Right ventricle myocardium superior (tissue), 1 donor: ENCODE measurements at regions not wholly inside any gene's neighbourhood (a gene's known extent, or its start where the extent isn't known, plus 50 kb on each side); places are given as distances from the start of the nearest gene placed in this dataset.
A peak's percentile ranks its signal among the peaks of the same experiment; 100 is the strongest.
"Not testable (repeated sequence)": the region's sequence is repeated elsewhere in the genome, so short reads cannot be mapped to it uniquely, and the experiment has no call there.

ENCODE experiments used
- ATAC-seq: fragments of 200-7000 bp; cut with Tn5 transposase; one replicate; pipeline ENCODE4 v1.9.1; 2020; ENCODE audit warnings: mild to moderate bottlenecking; ENCODE audit not compliant: poor library complexity
- DNase-seq: peaks from one replicate; pipeline ENCODE4 v3.0.0-alpha.2; 2020
- intact Hi-C: fragments of 100-400 bp; cut with DNase I; formaldehyde crosslinking; loops from one replicate; pipeline ENCODE4 v1.11.2; 2022
- donor health status: DM: no; HTN: yes; CAD: no; lungs with severe emphysema.

- ATAC-seq (no peak), DNase-seq (no peak)
- intact Hi-C loops = no loop called here
These were observed 118.5 kb upstream of the LIPC start for GRCh38 chr15:58313304-58313703.

DNA sequence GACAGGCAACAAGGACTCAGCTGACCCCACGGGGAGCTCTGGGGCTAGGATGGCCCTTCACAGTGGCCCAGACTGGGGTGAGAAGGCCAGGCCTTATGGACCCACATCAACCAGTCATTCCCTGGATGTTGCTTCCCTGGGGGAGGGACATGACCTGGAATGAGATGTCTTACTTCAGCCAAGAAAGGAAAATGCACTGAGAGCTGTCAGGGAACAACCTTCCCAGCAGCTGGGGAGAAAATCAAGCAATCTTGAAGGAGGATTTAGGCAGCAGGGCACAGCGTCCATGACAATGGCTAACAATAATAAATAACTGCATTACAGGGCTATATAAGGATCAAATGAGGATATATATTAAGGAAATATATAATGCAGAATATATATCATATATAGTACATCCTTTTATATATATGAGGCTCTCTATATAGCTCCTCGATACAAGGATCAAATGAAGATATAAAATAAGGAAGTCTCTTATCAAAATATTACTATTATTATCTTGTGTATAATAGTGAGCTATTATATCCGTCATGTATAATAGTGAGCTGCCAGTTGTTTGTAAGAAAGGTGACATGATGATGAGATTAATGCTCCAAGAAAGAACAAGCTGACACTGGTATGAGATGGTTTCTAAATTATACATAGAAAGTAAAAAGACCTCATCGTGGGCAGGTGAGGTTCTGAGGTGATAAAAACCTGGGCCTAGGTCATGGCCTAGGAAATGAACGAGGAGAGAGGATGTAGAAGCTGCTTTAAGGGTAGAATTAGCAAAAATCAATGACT is 117.8 kb upstream of the LIPC start:
- no peak for DNase-seq
- no peak for ATAC-seq
- intact Hi-C loops = no loop called here

- no peak for DNase-seq
- ATAC-seq = no peak
- intact Hi-C loops = no loop called here
These were observed 117.1 kb upstream of the LIPC start for GRCh38 chr15:58314593-58315216.

DNA sequence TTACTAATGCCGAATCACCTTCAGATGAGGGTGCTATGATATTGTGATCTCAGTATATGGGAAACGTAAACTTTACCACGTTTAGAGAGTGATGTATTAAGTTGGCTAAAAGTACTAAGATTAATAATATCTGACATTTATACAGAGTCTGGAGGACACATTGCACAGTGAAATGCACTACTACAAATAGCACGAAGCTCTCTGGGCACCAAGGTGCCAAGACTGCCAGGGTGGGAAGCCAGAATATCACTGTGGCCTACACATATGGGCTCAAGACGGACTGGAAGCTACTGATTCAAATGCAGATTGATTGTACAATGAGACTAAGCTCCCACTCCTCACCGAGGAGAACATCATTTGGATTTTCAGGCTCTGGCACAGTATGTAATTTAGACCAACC is 113.3 kb upstream of the LIPC start:
- ATAC-seq (peak; percentile 51), DNase-seq (no peak)
- intact Hi-C loops = no loop called here

DNA sequence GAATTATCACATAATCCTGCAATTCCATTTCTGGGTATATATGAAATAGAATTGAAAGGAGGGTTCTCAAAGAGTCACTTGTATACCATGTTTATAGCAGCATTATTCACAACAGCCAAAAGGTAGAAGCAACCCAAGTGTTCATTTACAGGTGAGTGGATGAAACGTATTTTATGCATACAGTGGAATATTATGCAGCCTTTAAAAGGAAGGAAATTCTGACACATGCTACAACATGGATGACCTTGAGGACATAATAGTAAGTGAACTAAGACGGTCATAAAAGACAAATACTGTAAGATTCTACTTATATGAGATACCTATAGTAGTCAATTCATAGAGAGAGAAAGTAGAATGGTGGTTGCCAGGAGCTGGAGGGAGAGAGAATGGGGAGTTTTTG is 110.8 kb upstream of the LIPC start:
- ATAC-seq = no peak
- intact Hi-C loops = no loop called here
- DNase-seq = no peak

DNA sequence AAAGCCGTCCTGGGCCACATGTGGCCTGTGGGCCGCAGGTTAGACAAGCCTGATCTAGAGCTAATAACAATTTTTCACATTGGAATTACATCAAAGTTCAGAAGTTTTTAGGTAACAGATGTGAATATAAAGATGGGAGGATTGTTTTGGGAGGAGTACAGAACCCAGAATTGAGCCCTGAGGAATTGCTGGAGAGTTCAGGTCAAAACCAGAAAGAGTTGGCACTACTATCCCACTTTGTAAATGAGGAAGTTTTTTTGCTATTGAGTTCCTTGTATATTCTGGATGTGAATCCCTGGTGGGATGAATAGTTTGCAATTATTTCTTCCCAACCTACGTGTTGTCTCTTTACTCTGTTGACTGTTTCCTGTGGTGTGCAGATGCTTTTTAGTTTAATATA is 109.5 kb upstream of the LIPC start:
- DNase-seq (no peak), ATAC-seq (no peak)
- intact Hi-C loops = no loop called here

GRCh38 chr15:58323321-58323720 is 108.5 kb upstream of the LIPC start:
- intact Hi-C loops, ATAC-seq, DNase-seq: not testable (repeated sequence)

GRCh38 chr15:58324533-58324932 is 107.3 kb upstream of the LIPC start:
- ATAC-seq = no peak
- DNase-seq = no peak
- intact Hi-C loops = no loop called here

- intact Hi-C loops = no loop called here
- no peak for DNase-seq
- ATAC-seq = no peak
These were observed 103.8 kb upstream of the LIPC start for GRCh38 chr15:58327958-58328357.

DNA sequence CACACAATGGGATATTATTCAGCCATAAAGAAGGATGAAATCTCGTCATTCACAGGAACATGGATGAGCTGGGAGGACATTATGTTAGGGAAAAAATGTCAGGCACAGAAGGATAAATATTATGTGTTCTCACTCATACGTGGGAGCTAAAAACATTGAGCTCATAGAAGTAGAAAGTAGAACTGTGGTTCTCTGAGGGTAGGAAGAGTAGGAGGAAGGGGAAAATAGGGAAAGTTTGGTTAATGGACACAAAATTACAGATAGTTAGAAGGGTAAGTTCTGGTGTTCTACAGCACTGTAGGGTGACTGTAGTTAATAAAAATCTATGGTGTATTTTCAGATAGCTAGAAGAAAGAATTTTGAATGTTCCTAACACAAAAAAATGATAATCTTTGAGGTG is 102.6 kb upstream of the LIPC start:
- no peak for ATAC-seq
- intact Hi-C loops = no loop called here

GRCh38 chr15:58329781-58330671 is 101.8 kb upstream of the LIPC start:
- ATAC-seq (no peak), DNase-seq (no peak)
- intact Hi-C loops = no loop called here

More for the DNA sequence above, 102.6 kb upstream of the LIPC start:
- no peak for DNase-seq

DNA sequence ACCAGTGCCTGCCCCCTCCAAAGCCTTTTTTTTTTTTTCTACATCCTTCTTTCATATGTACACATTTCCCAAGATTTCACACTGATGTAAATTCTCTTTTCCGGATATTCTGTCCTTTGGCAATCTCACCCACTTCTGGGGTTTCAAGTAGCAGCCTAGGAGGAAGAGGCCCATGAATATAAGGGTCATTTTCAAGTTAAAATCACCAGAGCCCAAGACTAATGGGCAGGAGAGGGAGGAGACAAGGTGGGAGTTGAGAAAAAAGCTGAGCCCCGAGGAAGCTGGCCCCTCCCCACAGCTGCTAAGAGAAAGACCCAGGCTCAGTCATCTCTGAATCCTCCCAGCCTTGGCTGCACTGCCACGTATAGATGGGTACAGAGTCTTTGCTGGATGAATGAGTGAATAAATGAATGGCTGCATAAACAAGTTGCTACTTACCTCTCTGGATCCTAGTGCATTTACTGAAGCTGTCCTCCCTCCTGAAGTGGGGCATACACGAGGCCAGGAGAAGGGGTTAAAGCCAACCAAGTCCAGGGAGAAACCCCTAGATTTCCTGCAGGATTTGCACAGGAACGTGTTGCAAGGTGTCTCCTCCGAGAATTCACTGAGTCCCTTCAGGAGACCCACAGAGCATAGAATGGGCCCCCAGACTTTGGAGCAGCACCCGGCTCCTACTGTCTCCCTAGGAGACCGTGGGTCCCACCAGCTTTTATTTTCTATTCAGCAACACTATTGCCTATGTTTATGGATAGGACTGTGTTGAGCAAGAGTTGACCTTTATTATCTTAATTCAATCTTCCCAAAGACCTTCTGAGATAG is 100.8 kb upstream of the LIPC start:
- ATAC-seq = no peak
- intact Hi-C loops = no loop called here
- no peak for DNase-seq

DNA sequence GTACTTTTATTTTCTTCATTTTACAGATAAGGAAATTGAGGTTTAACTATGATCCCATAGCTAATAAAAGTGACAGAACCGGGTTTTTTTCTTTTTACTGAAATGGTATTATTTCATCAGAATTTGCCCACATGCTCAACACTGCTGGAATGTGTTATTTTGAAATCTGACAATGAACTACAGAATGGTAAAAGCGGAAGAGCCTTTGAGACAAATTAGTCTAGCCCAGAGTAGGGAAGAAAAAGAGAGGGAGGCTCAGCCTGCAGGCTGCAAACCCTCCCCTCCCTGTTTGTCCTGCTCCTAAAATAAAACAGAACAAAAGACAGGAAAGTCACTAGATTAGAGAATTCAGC is 100.3 kb upstream of the LIPC start:
- ATAC-seq = peak; percentile 42
- intact Hi-C loops = no loop called here

GRCh38 chr15:58331913-58332675 is 99.7 kb upstream of the LIPC start:
- intact Hi-C loops = no loop called here
- ATAC-seq (peak; percentile 98), DNase-seq (peak; percentile 95)

More for the DNA sequence above, 100.3 kb upstream of the LIPC start:
- no peak for DNase-seq

GRCh38 chr15:58332676-58333400 is 99.0 kb upstream of the LIPC start:
- intact Hi-C loops = no loop called here
- ATAC-seq (no peak), DNase-seq (no peak)

DNA sequence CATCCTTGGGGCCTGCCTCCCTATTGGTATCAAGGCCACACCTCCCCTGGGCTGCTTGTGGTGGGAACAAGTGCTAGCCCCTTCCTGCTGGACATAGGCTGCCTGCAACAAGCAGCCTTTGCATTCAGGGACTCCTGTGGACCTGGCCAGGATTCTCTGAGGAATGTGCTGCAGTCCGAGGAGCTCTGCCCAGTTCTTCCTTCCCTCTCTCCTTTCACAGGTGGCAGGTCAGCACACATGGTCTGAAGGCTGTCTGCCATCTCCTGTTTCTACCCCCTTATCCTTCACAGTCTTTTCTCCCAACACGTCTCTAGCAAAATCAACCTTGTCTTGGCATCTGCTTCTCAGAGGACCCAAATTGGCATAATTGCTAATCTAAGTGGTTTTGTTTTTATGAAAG is 97.0 kb upstream of the LIPC start:
- intact Hi-C loops = no loop called here
- DNase-seq (no peak), ATAC-seq (no peak)

DNA sequence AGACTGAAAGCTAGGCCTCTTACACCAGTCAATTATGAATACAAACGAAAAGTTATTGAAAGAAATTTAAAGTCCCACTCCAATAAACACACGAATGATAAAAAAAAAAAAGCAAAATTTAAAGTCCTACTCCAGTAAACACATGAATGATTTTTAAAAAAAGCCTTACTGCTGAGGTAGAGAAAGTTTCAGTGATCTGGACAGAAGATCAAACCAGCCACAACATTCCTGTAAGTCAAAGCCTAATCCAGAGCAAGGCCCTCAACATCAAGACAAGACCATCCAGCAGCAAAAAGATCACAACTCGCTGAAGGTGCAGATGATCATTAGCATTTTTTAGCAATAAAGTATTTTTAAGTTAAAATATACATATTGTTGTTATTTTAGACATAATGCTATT is 95.6 kb upstream of the LIPC start:
- intact Hi-C loops = no loop called here
- no peak for ATAC-seq
- no peak for DNase-seq

DNA sequence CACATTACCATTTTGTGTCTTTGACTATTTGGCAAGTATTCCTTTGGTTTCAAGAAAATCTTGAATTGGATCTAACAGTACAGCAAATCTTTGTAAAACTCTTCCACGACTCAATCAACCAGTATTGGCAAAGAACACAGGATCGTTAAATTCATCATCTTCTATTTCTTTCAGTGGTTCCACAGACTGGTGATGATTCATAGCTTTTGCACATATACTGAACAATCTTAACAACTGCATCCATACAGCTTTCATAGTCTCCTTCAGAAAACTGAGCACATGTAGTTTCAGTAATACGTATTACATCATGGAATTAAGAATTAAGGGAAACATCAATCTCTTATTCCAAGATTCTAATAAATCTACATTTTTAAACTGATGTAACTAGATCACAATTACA is 91.6 kb upstream of the LIPC start:
- DNase-seq (no peak), ATAC-seq (no peak)
- intact Hi-C loops = no loop called here
